ENCODE measurements at regions not wholly inside any gene's neighbourhood (a gene's known extent, or its start where the extent isn't known, plus 50 kb on each side); places are given as distances from the start of the nearest gene placed in this dataset.

DNA sequence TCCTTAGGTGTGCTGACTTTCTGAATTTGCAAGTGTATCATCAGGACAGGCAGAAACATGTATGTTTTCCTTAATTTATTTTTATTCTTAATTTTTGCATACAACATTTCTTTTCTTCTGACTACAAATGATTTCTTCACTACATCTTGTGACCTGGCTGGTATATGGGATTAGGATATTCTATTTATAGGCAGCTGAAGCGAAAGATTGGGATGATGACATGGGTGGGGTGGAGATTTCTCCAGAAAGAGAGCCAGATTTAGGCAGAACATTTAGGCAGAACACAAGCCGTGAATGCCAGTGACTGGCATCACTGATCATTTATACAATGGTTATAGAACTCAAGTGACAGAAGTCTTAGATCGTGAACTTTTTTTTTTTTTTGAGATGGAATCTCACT lies 256.7 kb downstream of the KLF6 start:
- Histone ChIP-seq H4K20me1 (ENCODE audit: control insufficient read depth, insufficient read depth, low read depth, low read length) (no peaks in the 10 kb centered on the region), H3K9me3 (ENCODE audit: control insufficient read depth, insufficient read depth, low read length) (no peaks in the 10 kb centered on the region), H3K4me2 (ENCODE audit: low read length) (no peak overlapping the region), H3K36me3 (ENCODE audit: control insufficient read depth, low read length) (no peaks in the 10 kb centered on the region), H3F3A (ENCODE audit: control insufficient read depth, insufficient read depth) (no peaks in the 10 kb centered on the region), H3K4me3 (ENCODE audit: low read length) (no peak overlapping the region), H3K9me2 (replicated peaks; ENCODE audit: control insufficient read depth, low read length) (no peaks in the 10 kb centered on the region), H3K79me2 (ENCODE audit: control insufficient read depth, low read length) (no peaks in the 10 kb centered on the region), H3K27me3 (ENCODE audit: control insufficient read depth, low read length) (no peaks in the 10 kb centered on the region), H3K27ac (ENCODE audit: low read depth, low read length) (no peak overlapping the region), H3K4me1 (ENCODE audit: control insufficient read depth, low read length) (no peaks in the 10 kb centered on the region)
- TF ChIP-seq EZH2phosphoT487 (IDR thresholded peaks at IDR 0.05; ENCODE audit: borderline replicate concordance, low read length): no peak
- TF ChIP-seq, protein P1, sequence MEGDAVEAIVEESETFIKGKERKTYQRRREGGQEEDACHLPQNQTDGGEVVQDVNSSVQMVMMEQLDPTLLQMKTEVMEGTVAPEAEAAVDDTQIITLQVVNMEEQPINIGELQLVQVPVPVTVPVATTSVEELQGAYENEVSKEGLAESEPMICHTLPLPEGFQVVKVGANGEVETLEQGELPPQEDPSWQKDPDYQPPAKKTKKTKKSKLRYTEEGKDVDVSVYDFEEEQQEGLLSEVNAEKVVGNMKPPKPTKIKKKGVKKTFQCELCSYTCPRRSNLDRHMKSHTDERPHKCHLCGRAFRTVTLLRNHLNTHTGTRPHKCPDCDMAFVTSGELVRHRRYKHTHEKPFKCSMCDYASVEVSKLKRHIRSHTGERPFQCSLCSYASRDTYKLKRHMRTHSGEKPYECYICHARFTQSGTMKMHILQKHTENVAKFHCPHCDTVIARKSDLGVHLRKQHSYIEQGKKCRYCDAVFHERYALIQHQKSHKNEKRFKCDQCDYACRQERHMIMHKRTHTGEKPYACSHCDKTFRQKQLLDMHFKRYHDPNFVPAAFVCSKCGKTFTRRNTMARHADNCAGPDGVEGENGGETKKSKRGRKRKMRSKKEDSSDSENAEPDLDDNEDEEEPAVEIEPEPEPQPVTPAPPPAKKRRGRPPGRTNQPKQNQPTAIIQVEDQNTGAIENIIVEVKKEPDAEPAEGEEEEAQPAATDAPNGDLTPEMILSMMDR (IDR thresholded peaks at IDR 0.05; ENCODE audit: low read depth, low read length, poor library complexity, severe bottlenecking): no peak

DNA sequence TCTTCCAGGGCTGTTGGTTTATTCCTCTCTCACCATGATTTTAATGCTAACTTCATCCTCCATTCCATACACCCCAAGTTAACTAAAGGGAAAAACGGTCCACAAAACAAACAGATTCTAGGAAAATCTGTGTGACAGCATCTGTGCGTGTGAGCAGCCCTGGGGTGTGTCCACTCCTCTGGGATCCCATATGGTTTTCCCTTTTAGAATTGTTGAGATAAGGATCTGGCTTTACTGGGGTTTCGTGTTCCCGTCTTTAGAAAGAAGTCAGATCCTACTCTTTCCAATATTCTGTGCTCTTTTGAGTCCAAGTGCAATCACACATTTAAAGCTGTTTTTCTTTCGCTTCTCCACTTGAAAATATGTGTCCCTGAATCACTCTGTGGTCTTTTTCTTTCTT lies 257.1 kb downstream of the KLF6 start:
- Histone ChIP-seq H3K27ac (ENCODE audit: low read depth, low read length) (no peak overlapping the region), H3K4me3 (ENCODE audit: low read length) (no peak overlapping the region), H3K9me2 (replicated peaks; ENCODE audit: control insufficient read depth, low read length) (no peaks in the 10 kb centered on the region), H3F3A (ENCODE audit: control insufficient read depth, insufficient read depth) (no peaks in the 10 kb centered on the region), H3K4me2 (ENCODE audit: low read length) (no peak overlapping the region), H3K79me2 (ENCODE audit: control insufficient read depth, low read length) (no peaks in the 10 kb centered on the region), H3K36me3 (ENCODE audit: control insufficient read depth, low read length) (no peaks in the 10 kb centered on the region), H3K4me1 (ENCODE audit: control insufficient read depth, low read length) (no peaks in the 10 kb centered on the region), H4K20me1 (ENCODE audit: control insufficient read depth, insufficient read depth, low read depth, low read length) (no peaks in the 10 kb centered on the region), H3K27me3 (ENCODE audit: control insufficient read depth, low read length) (no peaks in the 10 kb centered on the region), H3K9me3 (ENCODE audit: control insufficient read depth, insufficient read depth, low read length) (no peaks in the 10 kb centered on the region)
- no peak for TF ChIP-seq EZH2phosphoT487 (IDR thresholded peaks at IDR 0.05; ENCODE audit: borderline replicate concordance, low read length)
- TF ChIP-seq, protein P1 (IDR thresholded peaks at IDR 0.05; ENCODE audit: low read depth, low read length, poor library complexity, severe bottlenecking): no peak

DNA sequence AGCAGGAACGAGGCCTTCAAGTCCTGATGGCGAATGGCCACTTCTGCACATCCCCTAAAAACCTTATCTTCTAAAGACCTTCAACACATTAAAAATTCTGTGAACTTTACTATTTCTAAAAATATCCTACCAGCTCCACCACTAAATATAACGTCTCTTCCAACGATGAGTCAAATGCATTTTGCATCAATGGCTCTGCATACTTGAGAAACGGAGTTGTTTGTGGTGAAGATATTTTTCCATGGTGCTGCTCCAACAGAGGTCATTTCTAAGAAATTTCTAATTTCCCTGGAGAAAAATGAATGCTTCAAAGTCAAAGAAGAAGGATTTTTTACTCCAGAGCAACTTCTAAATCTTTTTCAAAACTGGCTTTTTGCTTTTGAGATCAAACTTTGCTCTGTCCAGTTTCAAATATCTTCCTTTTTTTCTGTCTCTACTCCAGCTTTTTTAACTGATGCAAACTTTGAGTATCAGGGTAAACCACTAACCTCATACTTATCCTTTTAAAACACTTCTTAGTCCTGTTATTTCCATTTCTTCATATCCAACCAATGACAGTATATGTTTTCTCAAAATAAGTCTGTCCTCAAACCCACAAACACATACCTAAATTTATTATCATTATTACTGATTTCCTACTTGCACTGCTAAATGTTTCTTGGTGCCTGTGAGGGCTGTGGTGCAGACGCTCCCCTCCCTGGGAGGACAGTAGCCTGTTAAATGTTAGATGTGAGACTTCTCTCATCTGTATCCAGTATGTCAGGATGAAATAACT lies 258.1 kb downstream of the KLF6 start:
- Histone ChIP-seq H3K9me2 (replicated peaks; ENCODE audit: control insufficient read depth, low read length) (no peaks in the 10 kb centered on the region), H3K4me3 (ENCODE audit: low read length) (no peak overlapping the region), H3K36me3 (ENCODE audit: control insufficient read depth, low read length) (no peaks in the 10 kb centered on the region), H3F3A (ENCODE audit: control insufficient read depth, insufficient read depth) (no peaks in the 10 kb centered on the region), H4K20me1 (ENCODE audit: control insufficient read depth, insufficient read depth, low read depth, low read length) (no peaks in the 10 kb centered on the region), H3K79me2 (ENCODE audit: control insufficient read depth, low read length) (no peaks in the 10 kb centered on the region), H3K27me3 (ENCODE audit: control insufficient read depth, low read length) (no peaks in the 10 kb centered on the region), H3K4me1 (ENCODE audit: control insufficient read depth, low read length) (no peaks in the 10 kb centered on the region), H3K4me2 (ENCODE audit: low read length) (no peak overlapping the region), H3K9me3 (ENCODE audit: control insufficient read depth, insufficient read depth, low read length) (no peaks in the 10 kb centered on the region), H3K27ac (ENCODE audit: low read depth, low read length) (no peak overlapping the region)
- TF ChIP-seq, protein P1 (IDR thresholded peaks at IDR 0.05; ENCODE audit: low read depth, low read length, poor library complexity, severe bottlenecking): no peak
- no peak for TF ChIP-seq EZH2phosphoT487 (IDR thresholded peaks at IDR 0.05; ENCODE audit: borderline replicate concordance, low read length)
